Endothelial cell (in vitro differentiated cells): ENCODE measurements at regions not wholly inside any gene's neighbourhood (a gene's known extent, or its start where the extent isn't known, plus 50 kb on each side); places are given as distances from the start of the nearest gene placed in this dataset.

Experiments used
- DNase-seq: peaks from one replicate; pipeline ENCODE4 v3.0.0; 2021; ENCODE audit warnings: low spot score
- H3K27ac Mint-ChIP-seq: one replicate; pipeline ENCODE4 v1.8.0; 2021; ENCODE audit warnings: mixed read lengths, inconsistent platforms; ENCODE audit not compliant: unreplicated experiment
- H3K27me3 Mint-ChIP-seq: one replicate; pipeline ENCODE4 v1.8.0; 2021; ENCODE audit warnings: mild to moderate bottlenecking, moderate library complexity, mixed read lengths, inconsistent platforms; ENCODE audit not compliant: unreplicated experiment
- H3K36me3 Mint-ChIP-seq: one replicate; pipeline ENCODE4 v1.8.0; 2021; ENCODE audit warnings: mild to moderate bottlenecking, low read depth, mixed read lengths, inconsistent platforms; ENCODE audit not compliant: unreplicated experiment
- H3K4me1 Mint-ChIP-seq: one replicate; pipeline ENCODE4 v1.8.0; 2021; ENCODE audit warnings: mild to moderate bottlenecking, mixed read lengths, inconsistent platforms; ENCODE audit not compliant: unreplicated experiment
- H3K4me3 Mint-ChIP-seq: one replicate; pipeline ENCODE4 v1.8.0; 2021; ENCODE audit warnings: mild to moderate bottlenecking, mixed read lengths, inconsistent platforms; ENCODE audit not compliant: unreplicated experiment
- H3K9me3 Mint-ChIP-seq: one replicate; pipeline ENCODE4 v1.8.0; 2021; ENCODE audit warnings: mixed read lengths, inconsistent platforms; ENCODE audit not compliant: unreplicated experiment
- TF ChIP-seq, protein P1 (sequence below): fragments of 200-600 bp; sonication (generic); IDR thresholded peaks from one replicate; pipeline ENCODE4 v1.5.0; 2021; ENCODE audit warnings: antibody characterized with exemption; ENCODE audit not compliant: unreplicated experiment

GRCh38 chr2:67930156-67930555, 132.6 kb downstream of the C1D start:
- H3K9me3 Mint-ChIP-seq: no peaks in the 10 kb centered on the region
- H3K27ac Mint-ChIP-seq: no peak overlapping the region
- no peaks in the 10 kb centered on the region for H3K36me3 Mint-ChIP-seq
- TF ChIP-seq, protein P1, sequence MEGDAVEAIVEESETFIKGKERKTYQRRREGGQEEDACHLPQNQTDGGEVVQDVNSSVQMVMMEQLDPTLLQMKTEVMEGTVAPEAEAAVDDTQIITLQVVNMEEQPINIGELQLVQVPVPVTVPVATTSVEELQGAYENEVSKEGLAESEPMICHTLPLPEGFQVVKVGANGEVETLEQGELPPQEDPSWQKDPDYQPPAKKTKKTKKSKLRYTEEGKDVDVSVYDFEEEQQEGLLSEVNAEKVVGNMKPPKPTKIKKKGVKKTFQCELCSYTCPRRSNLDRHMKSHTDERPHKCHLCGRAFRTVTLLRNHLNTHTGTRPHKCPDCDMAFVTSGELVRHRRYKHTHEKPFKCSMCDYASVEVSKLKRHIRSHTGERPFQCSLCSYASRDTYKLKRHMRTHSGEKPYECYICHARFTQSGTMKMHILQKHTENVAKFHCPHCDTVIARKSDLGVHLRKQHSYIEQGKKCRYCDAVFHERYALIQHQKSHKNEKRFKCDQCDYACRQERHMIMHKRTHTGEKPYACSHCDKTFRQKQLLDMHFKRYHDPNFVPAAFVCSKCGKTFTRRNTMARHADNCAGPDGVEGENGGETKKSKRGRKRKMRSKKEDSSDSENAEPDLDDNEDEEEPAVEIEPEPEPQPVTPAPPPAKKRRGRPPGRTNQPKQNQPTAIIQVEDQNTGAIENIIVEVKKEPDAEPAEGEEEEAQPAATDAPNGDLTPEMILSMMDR: no peak
- H3K4me3 Mint-ChIP-seq: no peak overlapping the region
- H3K27me3 Mint-ChIP-seq: no peaks in the 10 kb centered on the region
- H3K4me1 Mint-ChIP-seq: no peaks in the 10 kb centered on the region
- DNase-seq: no peak

GRCh38 chr2:67936969-67937368, 125.8 kb downstream of the C1D start:
- TF ChIP-seq, protein P1: no peak
- Mint-ChIP-seq H3K4me3 (no peak overlapping the region), H3K27me3 (peaks cover 4% of the 10 kb centered on the region), H3K4me1 (no peaks in the 10 kb centered on the region), H3K36me3 (no peaks in the 10 kb centered on the region), H3K9me3 (no peaks in the 10 kb centered on the region), H3K27ac (no peak overlapping the region)
- no peak for DNase-seq

DNA sequence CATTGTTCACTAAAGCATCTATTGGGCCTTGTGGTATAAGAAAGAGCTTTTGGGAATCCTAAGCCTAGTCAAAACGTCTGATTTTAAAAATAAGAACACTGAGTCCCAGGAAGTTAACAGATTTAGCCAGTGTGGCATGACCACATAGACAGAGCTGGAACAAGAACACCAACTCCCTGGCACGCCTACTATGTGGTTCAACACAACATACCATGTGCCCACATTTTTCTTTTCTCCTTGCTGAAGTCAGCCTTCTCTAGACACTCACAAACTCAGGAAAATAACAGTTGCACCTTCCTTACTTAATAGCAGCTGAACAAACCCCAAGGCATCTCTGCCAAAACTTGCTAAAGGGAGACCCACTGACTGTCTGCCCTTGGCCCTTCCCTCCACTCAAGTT, 124.8 kb downstream of the C1D start:
- no peaks in the 10 kb centered on the region for H3K4me1 Mint-ChIP-seq
- H3K27ac Mint-ChIP-seq: no peak overlapping the region
- no peak for DNase-seq
- peaks cover 4% of the 10 kb centered on the region for H3K27me3 Mint-ChIP-seq
- TF ChIP-seq, protein P1: no peak
- no peak overlapping the region for H3K4me3 Mint-ChIP-seq
- no peaks in the 10 kb centered on the region for H3K9me3 Mint-ChIP-seq
- H3K36me3 Mint-ChIP-seq: no peaks in the 10 kb centered on the region

GRCh38 chr2:67945056-67945455, 117.7 kb downstream of the C1D start:
- no peaks in the 10 kb centered on the region for H3K27me3 Mint-ChIP-seq
- DNase-seq: no peak
- H3K36me3 Mint-ChIP-seq: no peaks in the 10 kb centered on the region
- no peak overlapping the region for H3K4me3 Mint-ChIP-seq
- TF ChIP-seq, protein P1: no peak
- no peak overlapping the region for H3K27ac Mint-ChIP-seq
- no peaks in the 10 kb centered on the region for H3K9me3 Mint-ChIP-seq
- H3K4me1 Mint-ChIP-seq: peaks cover 1% of the 10 kb centered on the region

- Mint-ChIP-seq H3K4me1 (peaks cover 6% of the 10 kb centered on the region), H3K9me3 (no peaks in the 10 kb centered on the region), H3K36me3 (no peaks in the 10 kb centered on the region), H3K27me3 (no peaks in the 10 kb centered on the region), H3K4me3 (no peak overlapping the region), H3K27ac (no peak overlapping the region)
- TF ChIP-seq, protein P1: no peak
- DNase-seq: no peak
These were observed 116.9 kb downstream of the C1D start for GRCh38 chr2:67945940-67946339.
